Hypothalamus (tissue), 51 donors: ENCODE measurements at regions not wholly inside any gene's neighbourhood (a gene's known extent, or its start where the extent isn't known, plus 50 kb on each side); places are given as distances from the start of the nearest gene placed in this dataset.

ENCODE experiments used
- DNase-seq, 51 donors: peaks; one replicate each; lab custom pipeline; 2025; lab: John Stamatoyannopoulos, UW

- no peak for DNase-seq
These were observed 440.5 kb upstream of the SGCD start for GRCh38 chr5:155886311-155887031.

DNA sequence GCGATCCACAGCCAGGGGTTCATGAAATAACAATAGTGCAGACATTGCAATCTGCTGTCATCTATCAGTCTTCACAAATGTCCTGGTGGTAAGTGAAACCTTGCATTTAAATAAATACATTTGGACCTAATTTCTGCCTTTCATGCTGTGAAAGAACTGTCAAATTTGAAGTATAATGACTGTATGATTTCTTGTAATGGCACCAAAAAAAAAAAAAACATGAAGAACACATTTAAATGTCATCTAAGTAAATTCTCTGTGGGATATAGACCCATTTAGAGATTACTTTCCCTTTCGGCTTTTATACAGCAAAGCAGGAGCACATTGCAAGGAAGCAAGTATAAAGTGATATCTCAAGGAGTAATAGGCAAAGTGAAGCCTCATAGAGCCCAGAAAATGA lies 431.5 kb upstream of the SGCD start:
- no peak for DNase-seq

GRCh38 chr5:155897761-155898160 lies 429.2 kb upstream of the SGCD start:
- no peak for DNase-seq

- no peak for DNase-seq
These were observed 428.7 kb upstream of the SGCD start for GRCh38 chr5:155898284-155898683.

- DNase-seq, result no peak
These were observed 423.2 kb upstream of the SGCD start for GRCh38 chr5:155903791-155904190.

DNA sequence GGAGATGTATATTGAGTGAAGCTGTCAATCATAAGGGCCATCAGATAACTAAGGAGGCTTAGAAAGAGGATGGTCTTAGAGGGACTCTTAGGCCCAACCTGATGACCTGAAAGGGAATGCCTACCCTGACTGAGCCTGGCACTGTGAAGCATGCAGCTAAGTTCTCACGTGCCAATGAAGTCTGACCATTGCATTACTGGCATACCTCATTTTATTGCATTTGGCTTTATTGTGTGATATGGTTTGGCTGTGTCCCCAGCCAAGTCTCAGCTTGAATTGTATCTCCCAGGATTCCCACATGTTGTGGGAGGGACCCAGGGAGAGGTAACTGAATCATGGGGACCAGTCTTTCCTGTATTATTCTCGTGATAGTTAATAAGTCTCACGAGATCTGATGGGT lies 421.6 kb upstream of the SGCD start:
- no peak for DNase-seq

DNA sequence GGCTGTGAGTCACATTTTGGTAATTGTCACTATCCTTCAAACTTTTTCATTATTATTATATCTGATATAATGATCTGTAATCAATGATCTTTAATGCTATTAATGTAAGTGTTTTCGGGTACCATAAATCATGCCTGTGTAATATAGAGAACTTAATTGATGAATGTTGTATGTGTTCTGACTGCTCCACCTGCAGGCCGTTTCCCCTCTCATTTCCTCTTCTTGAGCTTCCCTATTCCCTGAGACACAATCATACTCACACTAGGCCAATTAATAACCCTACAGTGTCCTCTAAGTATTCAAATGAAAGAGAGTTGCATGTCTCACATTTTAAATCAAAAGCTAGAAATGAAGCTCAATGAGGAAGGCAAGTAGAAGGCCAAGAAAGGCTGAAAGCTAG lies 420.9 kb upstream of the SGCD start:
- DNase-seq, result peak in 4 of 51 donors; percentile 0 to 1 (median 0)

DNA sequence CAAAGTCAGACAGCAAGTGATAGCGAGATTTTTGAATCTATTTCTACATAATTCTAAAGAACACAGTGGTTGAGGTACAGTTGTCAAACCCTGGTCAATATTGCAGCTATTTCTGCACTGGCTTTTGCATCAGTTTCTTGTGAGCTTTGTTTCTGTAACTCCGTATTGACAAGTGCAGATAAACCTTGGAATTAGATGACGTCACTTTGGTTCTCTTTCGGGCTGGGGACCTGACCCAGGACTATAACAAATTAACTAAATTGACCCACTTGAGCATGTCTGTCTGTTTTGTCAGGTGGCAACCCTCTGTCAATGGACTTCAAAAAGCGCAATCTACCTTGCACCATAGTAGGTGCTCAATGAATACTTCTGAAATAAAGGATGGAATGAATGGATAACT lies 418.4 kb upstream of the SGCD start:
- DNase-seq, result no peak

- no peak for DNase-seq
These were observed 414.7 kb upstream of the SGCD start for GRCh38 chr5:155912291-155912690.

DNA sequence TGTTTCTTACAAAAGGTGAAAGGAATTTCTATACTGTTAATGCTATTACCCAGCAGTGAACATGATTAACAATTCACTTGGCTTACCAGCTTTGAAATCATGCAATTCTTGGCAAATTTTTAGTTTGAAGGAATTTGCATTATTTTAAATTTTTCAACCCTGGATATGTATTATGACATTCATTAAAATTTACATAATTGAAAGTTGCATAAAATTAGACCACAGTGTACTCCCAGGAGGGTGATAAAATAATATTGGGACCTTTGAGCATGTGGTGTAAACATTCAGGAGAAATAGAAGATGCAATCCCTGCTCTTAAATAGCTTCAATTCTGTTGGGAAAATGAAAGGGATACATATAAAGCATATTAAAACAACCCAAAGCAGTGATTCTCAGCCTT lies 412.2 kb upstream of the SGCD start:
- no peak for DNase-seq

DNA sequence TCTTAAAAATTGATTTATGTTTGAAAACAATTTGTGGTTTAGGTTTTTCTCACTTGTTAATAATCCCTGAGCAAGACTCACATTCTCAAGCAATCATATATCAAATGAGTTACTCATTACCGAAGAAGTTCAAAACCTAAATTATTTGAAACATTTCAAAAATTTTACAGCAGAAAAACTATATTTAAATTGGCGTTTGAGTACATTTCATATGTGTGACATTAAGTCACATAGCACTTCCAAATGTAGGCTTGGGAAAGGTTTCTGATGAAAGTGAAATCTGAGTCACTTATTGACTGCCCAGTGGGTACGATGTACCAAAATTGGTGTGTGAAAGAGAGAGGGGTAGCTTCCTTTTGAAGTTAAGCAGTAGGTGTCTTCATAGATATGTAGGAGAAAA lies 411.4 kb upstream of the SGCD start:
- no peak for DNase-seq

DNA sequence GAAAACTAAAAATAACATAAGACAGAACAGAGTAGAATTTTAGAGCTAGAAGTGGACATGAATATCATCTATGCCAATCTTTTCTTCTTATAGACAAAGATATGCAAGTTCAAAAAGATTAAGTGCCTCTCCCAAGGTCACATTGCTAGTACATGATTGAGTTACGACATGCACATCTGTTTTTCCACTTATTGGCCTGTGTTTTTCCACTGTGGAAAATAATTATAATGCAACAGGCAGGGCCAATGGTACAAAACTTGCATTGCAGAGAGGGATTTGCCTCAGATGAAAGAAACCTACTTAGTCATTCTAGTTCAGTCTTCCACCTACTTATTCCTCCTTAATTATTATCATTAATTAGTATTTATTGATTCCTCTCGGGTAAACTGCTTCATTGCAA lies 407.8 kb upstream of the SGCD start:
- no peak for DNase-seq

- no peak for DNase-seq
These were observed 407.2 kb upstream of the SGCD start for GRCh38 chr5:155919725-155920124.

DNA sequence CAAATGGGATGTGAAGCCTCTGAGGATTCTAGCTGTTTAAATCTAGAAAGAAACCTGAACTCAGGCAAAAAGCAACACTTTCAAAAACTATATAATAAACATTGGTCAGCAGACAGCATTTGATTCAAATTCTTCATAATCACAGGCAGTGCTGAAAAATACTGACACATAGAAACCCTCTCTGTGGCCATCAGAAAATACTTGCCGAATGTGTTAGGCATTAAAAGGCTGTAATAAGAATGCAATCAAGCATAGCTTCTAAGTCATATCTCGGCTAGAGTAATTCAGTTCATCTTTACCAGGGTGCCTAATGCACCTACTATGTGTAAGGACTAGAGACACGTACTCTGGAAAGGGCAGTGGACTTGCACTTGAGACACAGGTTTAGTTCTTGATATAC lies 405.3 kb upstream of the SGCD start:
- DNase-seq, result no peak

DNA sequence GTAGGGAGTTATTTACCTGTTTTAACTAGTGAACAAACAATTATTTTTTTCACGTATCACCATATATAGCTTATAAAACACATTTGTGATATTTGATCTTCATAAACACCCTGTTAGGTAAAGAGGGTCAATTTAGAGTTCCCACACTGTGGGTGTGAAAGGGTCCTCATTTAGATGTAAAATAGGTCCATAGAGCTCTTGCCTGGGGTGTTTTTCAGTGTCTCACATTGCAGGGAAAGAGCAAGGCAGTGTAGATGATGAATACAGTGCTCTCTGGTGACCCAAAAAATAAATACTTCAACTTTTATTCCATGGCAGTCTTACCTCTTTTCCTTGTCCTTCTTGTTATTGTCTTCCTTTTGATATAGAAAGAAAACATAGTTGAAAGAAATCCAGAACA lies 403.2 kb upstream of the SGCD start:
- no peak for DNase-seq

- DNase-seq, result no peak
These were observed 400.9 kb upstream of the SGCD start for GRCh38 chr5:155926031-155926430.

- DNase-seq, result no peak
These were observed 400.2 kb upstream of the SGCD start for GRCh38 chr5:155926766-155927165.

DNA sequence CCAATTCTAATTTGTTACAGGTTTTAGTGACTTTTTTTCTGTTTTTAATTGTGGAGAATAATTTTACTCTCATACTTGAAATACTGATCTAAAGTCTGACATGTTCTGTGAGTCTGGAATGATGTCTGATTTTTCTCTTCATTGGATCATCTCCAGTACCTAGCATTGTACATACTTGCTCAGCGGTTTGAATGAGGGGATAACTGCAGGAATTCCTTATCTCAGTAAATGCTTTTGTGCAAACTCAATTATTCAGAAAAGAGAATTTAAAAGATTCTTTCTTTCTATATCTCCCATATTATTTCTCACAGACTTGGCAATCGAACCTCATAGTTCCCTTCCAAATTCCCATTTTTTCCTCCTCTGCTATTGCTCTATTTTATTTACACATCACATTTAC lies 397.9 kb upstream of the SGCD start:
- no peak for DNase-seq

GRCh38 chr5:155934964-155935363 lies 392.0 kb upstream of the SGCD start:
- DNase-seq, result no peak

DNA sequence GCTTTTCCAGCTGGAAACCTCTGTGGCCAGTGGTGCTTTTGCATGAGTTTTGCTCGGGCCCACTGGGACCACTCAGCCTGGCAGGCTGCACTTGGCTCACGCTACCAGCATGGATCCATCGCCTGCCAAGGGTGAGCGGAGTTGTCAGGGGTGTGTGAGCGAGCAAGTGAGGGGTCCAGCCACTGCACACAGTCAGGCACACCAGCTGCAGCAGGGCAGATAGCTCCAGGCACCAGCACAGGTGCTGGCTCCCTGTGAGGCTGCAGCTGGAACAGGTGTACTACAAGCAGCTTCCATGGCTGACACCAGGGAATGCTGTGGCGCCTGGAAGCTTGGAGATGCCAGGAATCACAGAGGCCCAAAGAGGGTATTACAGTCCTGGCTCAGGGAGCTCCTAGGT lies 391.2 kb upstream of the SGCD start:
- no peak for DNase-seq

DNA sequence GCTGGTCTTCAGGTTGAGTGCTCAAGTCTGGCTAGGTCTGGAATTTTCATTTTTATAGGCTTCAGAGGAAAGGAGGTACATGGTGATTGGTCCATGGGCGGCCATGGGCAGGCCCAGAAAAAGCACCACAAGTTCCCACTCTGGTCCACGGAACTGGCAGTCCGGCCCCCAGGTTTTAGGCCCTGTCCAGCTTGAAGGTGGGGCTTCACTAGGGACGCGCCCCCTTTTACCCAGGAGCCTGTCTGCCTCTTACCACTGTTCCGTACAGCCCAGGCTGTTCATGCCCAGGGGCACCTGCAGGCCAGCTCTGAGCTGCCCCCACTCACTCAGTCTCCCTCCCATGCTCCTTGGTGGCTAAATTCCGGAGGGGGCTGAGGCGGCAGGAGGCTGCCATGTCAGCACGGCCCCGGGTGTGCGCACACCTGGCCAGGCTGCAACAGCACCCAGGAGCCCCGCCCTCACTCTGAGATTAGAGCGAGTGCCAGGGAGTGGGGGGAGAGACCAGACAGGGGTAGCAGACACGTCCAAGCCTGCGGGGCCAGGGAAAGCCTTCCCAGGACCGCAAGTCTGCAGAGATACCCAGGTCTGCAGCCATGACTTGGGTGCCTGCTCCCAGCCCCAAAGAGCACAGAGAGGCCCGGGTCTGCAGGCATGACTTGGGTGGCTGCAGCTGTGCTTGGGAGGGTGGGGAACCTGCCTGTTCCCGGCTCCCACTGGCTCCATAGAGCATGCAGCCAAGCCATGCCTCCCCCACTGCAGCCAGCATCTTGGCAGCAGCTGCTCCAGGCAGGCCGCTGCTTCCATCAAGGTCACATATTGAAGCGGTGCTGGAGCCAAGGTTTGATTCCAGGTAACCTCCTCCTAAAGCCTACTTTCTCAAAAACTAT lies 390.2 kb upstream of the SGCD start:
- peak in 1 of 51 donors; percentile 3 for DNase-seq

- DNase-seq, result no peak
These were observed 388.9 kb upstream of the SGCD start for GRCh38 chr5:155938051-155938450.
